Peyer's patch (tissue), 4 donors: ENCODE measurements at regions not wholly inside any gene's neighbourhood (a gene's known extent, or its start where the extent isn't known, plus 50 kb on each side); places are given as distances from the start of the nearest gene placed in this dataset.
"Not testable (repeated sequence)": the region's sequence is repeated elsewhere in the genome, so short reads cannot be mapped to it uniquely, and the experiment has no call there.

Experiments used
- DNase-seq, 3 donors: peaks; one replicate each; pipeline ENCODE4 v3.0.0-alpha.2; 2017 to 2019
- H3K27ac ChIP-seq, 4 donors: fragments of 200-600 bp; sonication (generic); one replicate each; pipeline ENCODE4 v1.5.1; 2016 to 2019
- H3K27me3 ChIP-seq, 2 donors: fragments of 200-600 bp; sonication (generic); one replicate each; pipeline ENCODE4 v1.5.1; 2019
- H3K36me3 ChIP-seq, 3 donors: fragments of 200-600 bp; sonication (generic); one replicate each; pipeline ENCODE4 v1.5.1; 2016 to 2019
- H3K4me1 ChIP-seq, 4 donors: fragments of 200-600 bp; sonication (generic); one replicate each; pipeline ENCODE4 v1.5.1; 2016 to 2019
- H3K4me3 ChIP-seq, 4 donors: fragments of 200-600 bp; sonication (generic); 1 replicate in 3 of 4; 2 replicates in 1 of 4; pipeline ENCODE4 v1.5.1; 2016 to 2019; ENCODE audit warnings: mild to moderate bottlenecking in 1 of 4
- H3K9me3 ChIP-seq, 4 donors: fragments of 200-600 bp; sonication (generic); one replicate each; pipeline ENCODE4 v1.5.1; 2016 to 2019; ENCODE audit warnings: mild to moderate bottlenecking in 1 of 4
- POLR2A ChIP-seq, 2 donors: fragments of 450-650 bp; IDR thresholded peaks; one replicate each; pipeline ENCODE4 v1.5.1; 2017; ENCODE audit warnings: antibody characterized with exemption in 2 of 2, mild to moderate bottlenecking in 2 of 2, moderate library complexity in 2 of 2
- TF ChIP-seq, protein P1 (sequence below), 6 experiments: fragments of 450-650 bp in 4 of 6; fragments of 200-600 bp in 2 of 6; sonication (generic) in 1 of 6; IDR thresholded peaks; one replicate each; pipeline ENCODE4 v1.5.1; 2017 to 2019; ENCODE audit warnings: antibody characterized with exemption in 6 of 6, mild to moderate bottlenecking in 3 of 6, moderate library complexity in 1 of 6

DNA sequence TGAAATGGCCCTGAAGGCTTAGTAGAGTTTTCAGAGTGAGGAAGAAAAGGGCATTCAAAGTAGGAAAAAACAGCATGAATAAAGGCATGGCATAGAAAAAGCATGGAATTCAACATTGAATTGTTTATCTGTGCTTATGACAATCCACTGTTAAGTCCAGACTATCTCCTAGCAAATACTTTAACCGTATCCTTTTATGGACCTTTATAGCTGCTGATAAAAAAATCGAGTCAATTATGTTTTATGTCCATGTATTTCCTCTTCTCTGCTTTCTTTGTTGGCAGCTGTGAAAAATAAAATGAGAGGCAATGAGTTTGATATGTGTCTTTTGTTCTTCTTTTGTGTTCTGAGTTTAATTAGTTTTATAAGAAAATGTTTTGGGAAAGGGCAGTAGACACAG is 70.4 kb downstream of the TDRD15 start:
- TF ChIP-seq, protein P1, sequence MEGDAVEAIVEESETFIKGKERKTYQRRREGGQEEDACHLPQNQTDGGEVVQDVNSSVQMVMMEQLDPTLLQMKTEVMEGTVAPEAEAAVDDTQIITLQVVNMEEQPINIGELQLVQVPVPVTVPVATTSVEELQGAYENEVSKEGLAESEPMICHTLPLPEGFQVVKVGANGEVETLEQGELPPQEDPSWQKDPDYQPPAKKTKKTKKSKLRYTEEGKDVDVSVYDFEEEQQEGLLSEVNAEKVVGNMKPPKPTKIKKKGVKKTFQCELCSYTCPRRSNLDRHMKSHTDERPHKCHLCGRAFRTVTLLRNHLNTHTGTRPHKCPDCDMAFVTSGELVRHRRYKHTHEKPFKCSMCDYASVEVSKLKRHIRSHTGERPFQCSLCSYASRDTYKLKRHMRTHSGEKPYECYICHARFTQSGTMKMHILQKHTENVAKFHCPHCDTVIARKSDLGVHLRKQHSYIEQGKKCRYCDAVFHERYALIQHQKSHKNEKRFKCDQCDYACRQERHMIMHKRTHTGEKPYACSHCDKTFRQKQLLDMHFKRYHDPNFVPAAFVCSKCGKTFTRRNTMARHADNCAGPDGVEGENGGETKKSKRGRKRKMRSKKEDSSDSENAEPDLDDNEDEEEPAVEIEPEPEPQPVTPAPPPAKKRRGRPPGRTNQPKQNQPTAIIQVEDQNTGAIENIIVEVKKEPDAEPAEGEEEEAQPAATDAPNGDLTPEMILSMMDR (IDR thresholded peaks at IDR 0.05): no peak
- TF ChIP-seq POLR2A (IDR thresholded peaks at IDR 0.05): no peak
- no peaks in the 10 kb centered on the region for H3K9me3 ChIP-seq
- no peaks in the 10 kb centered on the region for H3K27me3 ChIP-seq
- H3K4me1 ChIP-seq: peaks cover 0 to 4% (median 0%) of the 10 kb centered on the region in 4 donors
- H3K36me3 ChIP-seq: no peaks in the 10 kb centered on the region
- no peak overlapping the region for H3K27ac ChIP-seq
- H3K4me3 ChIP-seq: no peak overlapping the region
- no peak for DNase-seq

DNA sequence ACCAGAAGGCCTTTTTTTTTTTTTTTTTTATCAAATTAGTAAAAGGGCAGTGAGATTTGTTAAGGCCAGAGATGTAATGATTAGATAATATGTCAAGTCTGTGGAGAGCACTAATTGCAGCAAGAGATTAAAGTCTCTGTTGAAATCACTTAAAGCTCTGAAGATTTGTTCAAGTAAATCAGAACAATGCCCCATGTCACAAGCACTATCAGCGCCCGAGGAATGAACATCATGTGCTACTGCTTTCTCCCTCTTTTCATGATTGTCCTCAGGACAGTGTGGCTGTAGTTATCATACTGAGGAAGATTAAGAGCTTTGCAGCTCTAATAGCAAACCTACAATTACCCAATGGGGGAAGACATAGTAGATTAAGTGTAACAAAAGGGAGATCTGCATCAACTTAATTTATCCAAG is 71.1 kb downstream of the TDRD15 start:
- H3K27ac ChIP-seq: no peak overlapping the region
- no peak for DNase-seq
- TF ChIP-seq, protein P1 (IDR thresholded peaks at IDR 0.05): no peak
- TF ChIP-seq POLR2A (IDR thresholded peaks at IDR 0.05): no peak

DNA sequence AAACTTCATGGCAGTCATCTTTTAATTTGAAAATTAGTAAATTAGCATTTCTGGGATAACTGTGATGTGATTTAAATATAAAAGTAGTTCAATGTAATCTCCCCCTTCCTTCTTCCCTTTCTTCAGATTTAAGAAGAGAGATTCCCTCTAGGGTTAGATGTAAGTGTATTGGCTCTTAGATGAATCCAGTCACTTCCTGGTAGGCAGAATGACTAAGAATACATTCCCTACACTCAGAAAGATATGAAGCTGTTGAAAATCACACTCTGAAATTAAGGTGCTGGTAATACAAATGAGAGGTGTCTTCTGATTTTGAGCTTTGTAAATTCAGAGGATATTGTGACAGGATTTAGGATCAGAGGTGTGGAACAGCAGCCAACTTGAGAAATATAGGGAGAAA is 71.6 kb downstream of the TDRD15 start:
- Histone ChIP-seq H3K27ac (no peak overlapping the region), H3K9me3 (no peaks in the 10 kb centered on the region), H3K4me1 (peaks cover 0 to 4% (median 0%) of the 10 kb centered on the region in 4 donors), H3K36me3 (no peaks in the 10 kb centered on the region), H3K27me3 (no peaks in the 10 kb centered on the region), H3K4me3 (no peak overlapping the region)
- TF ChIP-seq POLR2A (IDR thresholded peaks at IDR 0.05): no peak
- TF ChIP-seq, protein P1 (IDR thresholded peaks at IDR 0.05): no peak
- DNase-seq: no peak

More for the DNA sequence above, 71.1 kb downstream of the TDRD15 start:
- no peaks in the 10 kb centered on the region for H3K27me3 ChIP-seq
- no peaks in the 10 kb centered on the region for H3K9me3 ChIP-seq
- no peak overlapping the region for H3K4me3 ChIP-seq
- H3K4me1 ChIP-seq: peaks cover 0 to 4% (median 0%) of the 10 kb centered on the region in 4 donors
- H3K36me3 ChIP-seq: no peaks in the 10 kb centered on the region

DNA sequence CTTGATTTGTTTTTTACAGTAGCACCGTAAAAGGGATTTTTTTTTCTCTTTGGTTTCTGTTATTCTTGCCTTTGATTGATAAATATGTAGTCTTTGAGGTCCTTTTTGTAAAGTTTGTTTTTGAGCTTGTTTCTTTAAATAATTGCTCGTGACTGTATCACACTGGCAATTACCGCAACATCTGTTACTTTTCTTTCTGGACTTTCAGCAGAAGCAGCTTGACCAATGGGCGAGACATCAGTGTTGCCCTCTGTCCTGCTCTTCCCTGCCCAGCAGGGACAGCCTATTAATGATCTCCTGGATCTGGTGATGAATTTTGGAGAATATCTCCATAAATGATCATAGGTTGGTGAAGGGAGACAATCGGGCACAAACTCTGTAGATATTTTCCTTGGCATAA is 74.9 kb downstream of the TDRD15 start:
- Histone ChIP-seq H3K4me3 (no peak overlapping the region), H3K27ac (no peak overlapping the region), H3K36me3 (no peaks in the 10 kb centered on the region), H3K4me1 (peaks cover 0 to 4% (median 0%) of the 10 kb centered on the region in 4 donors), H3K27me3 (no peaks in the 10 kb centered on the region), H3K9me3 (no peaks in the 10 kb centered on the region)
- TF ChIP-seq, protein P1 (IDR thresholded peaks at IDR 0.05): no peak
- no peak for TF ChIP-seq POLR2A (IDR thresholded peaks at IDR 0.05)
- DNase-seq: no peak

DNA sequence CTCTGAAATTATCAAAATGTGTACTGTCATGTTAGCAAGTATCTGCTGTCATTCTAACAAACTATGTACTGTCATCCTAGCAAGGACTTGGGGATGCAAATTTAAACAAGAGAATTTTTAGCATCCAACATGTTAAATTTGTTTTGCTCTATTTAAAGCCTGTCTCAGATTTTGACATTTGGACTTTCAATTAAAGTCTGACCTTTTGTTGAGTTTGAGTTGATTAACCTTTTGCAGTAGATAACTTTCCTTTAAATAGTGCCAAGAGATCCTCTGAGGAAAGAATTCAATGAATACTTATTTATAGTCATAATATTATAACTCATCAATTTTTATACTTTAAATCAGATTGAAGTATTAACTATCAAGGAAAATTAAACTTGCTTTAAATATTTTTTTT is 80.2 kb downstream of the TDRD15 start:
- no peak for DNase-seq
- H3K27ac ChIP-seq: no peak overlapping the region
- no peaks in the 10 kb centered on the region for H3K9me3 ChIP-seq
- no peak overlapping the region for H3K4me3 ChIP-seq
- H3K36me3 ChIP-seq: no peaks in the 10 kb centered on the region
- TF ChIP-seq, protein P1 (IDR thresholded peaks at IDR 0.05): no peak
- TF ChIP-seq POLR2A (IDR thresholded peaks at IDR 0.05): no peak
- H3K4me1 ChIP-seq: no peaks in the 10 kb centered on the region
- no peaks in the 10 kb centered on the region for H3K27me3 ChIP-seq

DNA sequence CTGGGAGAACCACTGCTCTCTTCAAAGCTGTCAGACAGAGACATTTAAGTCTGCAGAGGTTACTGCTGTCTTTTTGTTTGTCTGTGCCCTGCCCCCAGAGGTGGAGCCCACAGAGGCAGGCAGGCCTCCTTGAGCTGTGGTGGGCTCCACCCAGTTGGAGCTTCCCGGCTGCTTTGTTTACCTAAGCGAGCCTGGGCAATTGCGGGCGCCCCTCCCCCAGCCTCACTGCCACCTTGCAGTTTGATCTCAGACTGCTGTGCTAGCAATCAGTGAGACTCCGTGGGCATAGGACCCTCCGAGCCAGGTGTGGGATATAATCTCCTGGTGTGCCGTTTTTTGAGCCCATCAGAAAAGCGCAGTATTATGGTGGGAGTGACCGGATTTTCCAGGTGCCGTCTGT is 90.3 kb downstream of the TDRD15 start:
- DNase-seq, H3K27ac ChIP-seq, H3K27me3 ChIP-seq, H3K36me3 ChIP-seq, H3K9me3 ChIP-seq, H3K4me1 ChIP-seq, H3K4me3 ChIP-seq: not testable (repeated sequence)
